Gastroesophageal sphincter (tissue), 4 donors: ENCODE measurements at regions not wholly inside any gene's neighbourhood (a gene's known extent, or its start where the extent isn't known, plus 50 kb on each side); places are given as distances from the start of the nearest gene placed in this dataset.

Experiments used
- ATAC-seq: fragments of 150-250 bp; one replicate; pipeline ENCODE4 v1.9.1; 2016; ENCODE audit warnings: mild to moderate bottlenecking, moderate library complexity
- H3K27ac ChIP-seq, 4 donors: fragments of 200-600 bp; sonication (generic) in 3 of 4; 1 replicate in 3 of 4; 2 replicates in 1 of 4; pipeline ENCODE4 v1.5.1; 2016 to 2019
- H3K27me3 ChIP-seq: fragments of 200-600 bp; sonication (generic); one replicate; pipeline ENCODE4 v1.5.1; 2019
- H3K36me3 ChIP-seq, 2 donors: fragments of 200-600 bp; sonication (generic); one replicate each; pipeline ENCODE4 v1.5.1; 2019; ENCODE audit warnings: control low read depth in 1 of 2
- H3K4me1 ChIP-seq, 3 donors: fragments of 200-600 bp; sonication (generic); 1 replicate in 2 of 3; 2 replicates in 1 of 3; pipeline ENCODE4 v1.5.1; 2016 to 2019; ENCODE audit warnings: control low read depth in 2 of 3
- H3K4me3 ChIP-seq, 2 donors: fragments of 200-600 bp; sonication (generic); one replicate each; pipeline ENCODE4 v1.5.1; 2019; ENCODE audit warnings: mild to moderate bottlenecking in 1 of 2, moderate library complexity in 1 of 2
- H3K9me3 ChIP-seq, 3 donors: fragments of 200-600 bp; sonication (generic); one replicate each; pipeline ENCODE4 v1.5.1; 2017 to 2019; ENCODE audit warnings: control low read depth in 2 of 3
- CTCF ChIP-seq, 4 experiments: fragments of 200-600 bp in 2 of 4; fragments of 450-650 bp in 2 of 4; sonication (generic) in 1 of 4; IDR thresholded peaks; one replicate each; pipeline ENCODE4 v1.5.1; 2017 to 2019; ENCODE audit warnings: antibody characterized with exemption in 4 of 4, mild to moderate bottlenecking in 2 of 4, moderate library complexity in 2 of 4
- EP300 ChIP-seq: sonication (generic); formaldehyde crosslinking; IDR thresholded peaks from one replicate; pipeline ENCODE4 v1.6.1; 2017; ENCODE audit warnings: antibody characterized with exemption, mild to moderate bottlenecking
- POLR2A ChIP-seq, 2 donors: fragments of 450-650 bp; IDR thresholded peaks; one replicate each; pipeline ENCODE4 v1.6.1; 2017; ENCODE audit warnings: antibody characterized with exemption in 2 of 2, mild to moderate bottlenecking in 2 of 2, moderate library complexity in 1 of 2
- POLR2AphosphoS5 ChIP-seq: sonication (generic); formaldehyde crosslinking; IDR thresholded peaks from one replicate; pipeline ENCODE4 v1.6.1; 2017; ENCODE audit warnings: antibody characterized with exemption
- WGBS, 2 donors: methylation state at CpG; one replicate each; pipeline ENCODE4 v1.1.5; 2018; ENCODE audit warnings: low coverage in 1 of 2; 5-methylcytosine and 5-hydroxymethylcytosine counted together

DNA sequence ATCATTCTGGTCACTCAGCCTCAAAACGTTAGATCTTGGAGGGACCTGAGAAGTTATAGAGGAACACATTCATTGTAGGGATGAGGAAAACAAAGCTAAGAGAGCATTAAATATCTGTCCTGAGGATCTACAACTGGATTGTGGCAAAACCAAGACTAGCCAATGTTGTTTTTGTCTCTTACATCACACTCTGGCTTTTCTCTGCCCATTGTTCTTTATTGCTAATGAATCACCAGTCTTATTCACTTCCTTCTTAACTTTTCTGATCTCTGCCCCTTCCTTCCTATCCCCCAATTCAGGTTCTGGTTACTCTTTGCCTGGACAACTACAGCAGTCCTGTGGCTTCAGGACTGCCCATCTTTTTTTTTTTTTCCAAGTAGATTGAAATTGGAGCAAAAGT is 57.0 kb upstream of the PREP start:
- Histone ChIP-seq H3K27ac (no peak overlapping the region), H3K4me3 (no peak overlapping the region), H3K36me3 (no peaks in the 10 kb centered on the region), H3K27me3 (no peaks in the 10 kb centered on the region), H3K9me3 (peaks cover 0 to 8% (median 0%) of the 10 kb centered on the region in 3 donors), H3K4me1 (no peaks in the 10 kb centered on the region)
- WGBS, 2 donors, result 69% methylated on average over 1 of the region's 1 CpG; no CpG with 5 or more reads in 1 of the 2 donors
- ATAC-seq, result no peak
- TF ChIP-seq POLR2AphosphoS5, result no peak

DNA sequence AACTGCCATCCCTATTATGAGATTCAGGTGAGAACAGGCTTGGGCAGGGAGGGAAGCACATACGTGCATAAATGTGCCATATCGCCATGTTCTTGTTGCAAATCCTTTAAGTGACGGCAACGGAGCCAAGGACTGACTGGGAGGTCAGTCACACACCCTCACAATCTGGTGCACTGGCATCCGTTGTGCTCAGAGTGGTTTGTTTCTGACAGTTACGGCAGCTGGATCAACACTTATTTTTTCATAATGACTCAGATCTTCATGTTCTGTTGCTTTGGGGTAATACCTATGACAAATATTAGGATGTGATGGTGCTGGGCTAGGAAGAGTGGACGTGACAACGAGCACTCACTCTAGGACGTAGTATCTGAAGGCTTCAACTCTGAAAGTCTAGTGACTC is 56.2 kb upstream of the PREP start:
- Histone ChIP-seq H3K36me3 (no peaks in the 10 kb centered on the region), H3K4me3 (no peak overlapping the region), H3K9me3 (peaks cover 0 to 8% (median 0%) of the 10 kb centered on the region in 3 donors), H3K27me3 (no peaks in the 10 kb centered on the region), H3K4me1 (no peaks in the 10 kb centered on the region), H3K27ac (no peak overlapping the region)
- no peak for ATAC-seq
- TF ChIP-seq EP300 (no peak), CTCF (IDR thresholded peaks at IDR 0.05) (no peak), POLR2AphosphoS5 (no peak), POLR2A (IDR thresholded peaks at IDR 0.05) (no peak)
- 74 to 76% methylated on average over 3 to 6 of the region's 9 CpGs for WGBS, 2 donors

GRCh38 chr6:105458551-105458950 is 55.7 kb upstream of the PREP start:
- H3K27ac ChIP-seq, result no peak overlapping the region
- no peaks in the 10 kb centered on the region for H3K4me1 ChIP-seq
- 88 to 100% methylated on average over 1 of the region's 1 CpG for WGBS, 2 donors
- no peaks in the 10 kb centered on the region for H3K27me3 ChIP-seq
- H3K9me3 ChIP-seq, result peaks cover 0 to 8% (median 0%) of the 10 kb centered on the region in 3 donors
- no peak for TF ChIP-seq CTCF (IDR thresholded peaks at IDR 0.05)
- no peak for TF ChIP-seq EP300
- TF ChIP-seq POLR2A (IDR thresholded peaks at IDR 0.05), result no peak
- TF ChIP-seq POLR2AphosphoS5, result no peak
- H3K4me3 ChIP-seq, result no peak overlapping the region
- H3K36me3 ChIP-seq, result no peaks in the 10 kb centered on the region
- no peak for ATAC-seq

GRCh38 chr6:105458084-105458483 is 55.2 kb upstream of the PREP start:
- Histone ChIP-seq H3K27me3 (no peaks in the 10 kb centered on the region), H3K9me3 (peaks cover 0 to 8% (median 0%) of the 10 kb centered on the region in 3 donors), H3K4me3 (no peak overlapping the region), H3K4me1 (no peaks in the 10 kb centered on the region), H3K27ac (no peak overlapping the region), H3K36me3 (no peaks in the 10 kb centered on the region)
- no peak for ATAC-seq
- TF ChIP-seq POLR2A (IDR thresholded peaks at IDR 0.05) (no peak), CTCF (IDR thresholded peaks at IDR 0.05) (no peak), POLR2AphosphoS5 (no peak), EP300 (no peak)

- Histone ChIP-seq H3K27me3 (no peaks in the 10 kb centered on the region), H3K9me3 (no peaks in the 10 kb centered on the region), H3K4me3 (no peak overlapping the region), H3K4me1 (no peaks in the 10 kb centered on the region), H3K27ac (peak overlapping the region in 1 of 4 donors; percentile 21), H3K36me3 (no peaks in the 10 kb centered on the region)
- TF ChIP-seq POLR2A (IDR thresholded peaks at IDR 0.05) (no peak), CTCF (IDR thresholded peaks at IDR 0.05) (no peak), POLR2AphosphoS5 (no peak), EP300 (no peak)
- 25 to 29% methylated on average over 1 of the region's 1 CpG for WGBS, 2 donors
- no peak for ATAC-seq
These were observed 51.1 kb upstream of the PREP start for GRCh38 chr6:105453968-105454367.
